ENCODE measurements at regions not wholly inside any gene's neighbourhood (a gene's known extent, or its start where the extent isn't known, plus 50 kb on each side); places are given as distances from the start of the nearest gene placed in this dataset.
"Not testable (repeated sequence)": the region's sequence is repeated elsewhere in the genome, so short reads cannot be mapped to it uniquely, and the experiment has no call there.

DNA sequence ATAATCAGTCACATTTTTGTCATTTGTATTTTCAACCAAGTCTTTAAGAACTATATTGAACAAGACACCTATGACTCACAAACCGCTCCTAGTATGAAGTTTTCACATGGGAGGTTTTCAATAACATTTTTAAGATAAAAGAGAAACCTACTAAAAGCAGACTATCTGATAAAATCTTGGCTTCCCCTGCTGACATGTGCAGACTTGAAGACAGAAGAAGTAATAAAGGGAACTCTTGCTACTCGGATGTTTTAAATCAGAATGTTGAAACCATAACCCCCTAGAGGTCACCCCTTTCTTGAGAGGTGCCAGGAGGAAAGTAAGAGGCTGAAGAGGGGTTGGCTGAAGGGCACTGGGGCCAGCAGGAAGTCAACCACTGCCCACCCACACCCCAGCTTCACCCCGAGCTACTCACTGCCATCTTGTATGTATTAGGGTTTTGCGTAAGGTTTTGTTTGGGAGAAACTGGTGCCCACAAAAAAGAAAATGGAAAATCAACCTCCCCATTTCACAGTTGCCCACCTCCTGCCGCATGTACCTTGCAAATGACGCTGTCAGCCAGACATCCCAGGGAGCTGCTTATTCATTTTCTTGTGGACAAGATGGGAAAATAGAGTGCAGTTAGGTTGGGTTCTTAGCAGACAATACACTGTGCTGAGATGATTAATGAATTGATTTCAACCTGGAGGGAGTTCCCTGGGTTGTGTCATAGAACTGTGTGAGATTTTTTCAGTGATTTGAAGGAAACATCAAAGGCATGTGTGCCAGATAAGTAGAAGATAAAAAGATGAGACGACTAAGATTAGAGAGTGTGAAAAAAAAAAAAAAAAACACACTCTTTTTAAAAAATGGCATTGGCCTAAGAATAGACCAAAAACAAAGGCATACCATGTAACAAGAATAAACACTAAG is 83.2 kb upstream of the TAB2 start:
- DNase-seq (ENCODE audit: low read depth in 2 of 3, low spot score in 2 of 3) = peak in 2 of 3 experiments; percentile 26 to 28

DNA sequence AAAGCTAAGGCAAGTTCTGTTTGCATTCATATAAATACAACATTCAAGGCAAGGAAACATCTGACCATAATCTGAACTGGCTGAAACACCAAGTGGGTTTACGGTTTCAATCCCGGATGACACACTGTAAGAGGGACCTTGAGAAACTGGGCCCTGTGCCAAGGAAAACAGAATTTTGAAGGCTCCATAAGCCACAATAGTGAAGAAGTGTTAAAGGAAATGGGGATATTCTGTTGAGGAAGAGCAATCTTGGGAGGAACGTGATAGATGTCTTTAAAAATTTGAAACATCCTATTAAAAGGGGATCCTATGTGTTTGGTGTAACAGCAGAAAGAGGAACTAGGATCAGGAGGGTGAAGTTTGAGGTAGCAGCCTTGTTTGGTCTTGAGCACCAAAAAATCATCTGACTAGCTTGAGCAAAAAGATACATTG is 82.4 kb upstream of the TAB2 start:
- no peak for DNase-seq (ENCODE audit: low read depth in 2 of 3, low spot score in 2 of 3)

DNA sequence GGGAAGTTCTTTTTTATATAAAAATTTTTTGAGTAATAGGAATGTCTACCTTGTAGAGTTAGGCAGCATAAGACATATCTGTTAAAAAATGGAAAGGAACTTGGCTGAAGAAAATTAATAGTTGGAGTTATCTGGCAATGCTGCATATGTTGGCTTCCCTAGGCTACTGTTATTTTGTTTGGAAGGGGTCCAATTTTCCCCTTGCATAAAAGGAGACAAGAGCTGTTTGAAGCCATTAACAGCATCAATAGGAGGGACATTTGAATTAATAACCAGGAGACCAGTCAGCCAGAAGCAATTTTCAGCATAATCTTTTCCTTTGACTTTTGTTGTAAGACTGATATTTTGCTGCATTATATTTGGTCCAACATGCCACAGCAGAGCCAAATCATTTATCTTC is 80.9 kb upstream of the TAB2 start:
- DNase-seq (ENCODE audit: low read depth in 2 of 3, low spot score in 2 of 3) = no peak

GRCh38 chr6:149237464-149237863 is 80.0 kb upstream of the TAB2 start:
- DNase-seq (ENCODE audit: low read depth in 2 of 3, low spot score in 2 of 3) = no peak

- DNase-seq (ENCODE audit: low read depth in 2 of 3, low spot score in 2 of 3) = no peak
These were observed 77.8 kb upstream of the TAB2 start for GRCh38 chr6:149239573-149240209.

DNA sequence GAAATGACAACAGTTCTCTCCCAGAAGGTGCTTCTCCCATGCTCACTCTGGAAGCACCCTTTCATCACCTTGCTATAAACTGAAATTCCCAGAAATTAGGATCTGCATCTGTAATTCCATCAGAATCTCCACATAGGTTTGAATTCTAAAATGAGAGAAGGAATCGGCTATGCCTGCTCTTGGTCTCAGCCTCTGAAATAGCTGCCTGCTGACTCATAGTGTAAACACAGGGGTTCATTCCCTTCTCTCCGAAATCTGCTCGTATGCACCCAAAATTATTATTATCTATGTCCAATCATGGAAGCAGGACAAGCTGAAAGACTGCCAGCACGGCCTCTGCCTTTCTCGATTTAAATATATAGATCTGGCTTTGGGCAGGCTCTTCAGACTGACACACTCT is 74.6 kb upstream of the TAB2 start:
- no peak for DNase-seq (ENCODE audit: low read depth in 2 of 3, low spot score in 2 of 3)

DNA sequence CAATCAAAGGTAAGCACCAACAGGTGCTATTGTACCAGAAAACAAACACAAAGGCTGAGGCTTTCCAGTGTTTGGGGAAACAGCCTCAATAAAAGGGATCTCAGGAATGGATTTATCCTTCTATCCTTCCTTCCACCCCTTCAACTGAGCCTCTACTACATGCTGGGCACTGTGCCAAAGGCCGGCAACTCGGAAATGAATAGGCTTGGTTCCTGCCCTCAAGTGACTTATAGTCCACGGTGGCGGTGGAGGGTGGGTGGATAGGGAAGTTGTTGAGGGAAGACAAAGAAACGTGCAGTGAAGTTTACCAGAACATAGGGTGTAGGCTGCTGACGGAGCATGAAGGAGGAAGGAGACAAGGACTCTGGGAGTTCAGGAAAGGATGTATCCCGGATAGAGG is 73.4 kb upstream of the TAB2 start:
- DNase-seq (ENCODE audit: low read depth in 2 of 3, low spot score in 2 of 3) = no peak

- DNase-seq (ENCODE audit: low read depth in 2 of 3, low spot score in 2 of 3) = no peak
These were observed 70.7 kb upstream of the TAB2 start for GRCh38 chr6:149246691-149247384.

DNA sequence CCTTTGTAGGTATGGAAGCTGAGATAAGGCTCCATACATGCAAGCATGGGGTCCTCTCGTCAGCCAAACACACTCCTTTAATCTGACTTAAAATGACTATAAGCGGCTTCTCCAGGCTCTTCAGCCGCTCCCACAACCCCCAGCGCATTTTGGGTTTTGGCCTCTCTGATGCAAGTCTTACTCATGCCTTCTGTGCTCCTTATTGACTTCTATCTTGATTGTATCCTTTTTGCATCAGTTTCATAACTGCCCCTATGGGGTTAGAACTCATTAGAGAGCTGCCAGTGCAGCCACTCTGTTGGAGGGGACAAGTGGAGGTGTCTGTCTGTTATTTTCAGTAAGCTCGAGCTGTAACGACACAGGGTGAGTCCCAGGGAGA is 70.1 kb upstream of the TAB2 start:
- no peak for DNase-seq (ENCODE audit: low read depth in 2 of 3, low spot score in 2 of 3)

DNA sequence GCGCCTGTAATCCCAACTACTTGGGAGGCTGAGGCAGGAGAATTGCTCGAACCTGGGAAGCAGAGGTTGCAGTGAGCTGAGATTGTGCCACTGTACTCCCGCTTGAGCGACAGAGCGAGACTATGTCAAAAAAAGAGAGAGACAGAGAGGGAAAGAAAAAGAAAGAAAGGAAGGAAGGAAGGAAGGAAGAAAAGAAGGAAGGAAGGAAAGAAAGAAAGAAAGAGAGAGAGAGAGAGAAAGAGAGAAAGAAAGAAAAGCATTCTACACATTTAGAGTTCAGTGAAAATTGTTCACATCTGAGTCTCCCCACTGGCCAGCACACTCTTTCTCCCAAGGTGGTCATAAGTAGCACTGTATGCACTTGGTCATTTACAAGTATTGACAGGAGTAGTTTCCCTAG is 69.2 kb upstream of the TAB2 start:
- not testable (repeated sequence) for DNase-seq (ENCODE audit: low read depth in 2 of 3, low spot score in 2 of 3)

GRCh38 chr6:149248693-149249369 is 68.7 kb upstream of the TAB2 start:
- no peak for DNase-seq (ENCODE audit: low read depth in 2 of 3, low spot score in 2 of 3)

DNA sequence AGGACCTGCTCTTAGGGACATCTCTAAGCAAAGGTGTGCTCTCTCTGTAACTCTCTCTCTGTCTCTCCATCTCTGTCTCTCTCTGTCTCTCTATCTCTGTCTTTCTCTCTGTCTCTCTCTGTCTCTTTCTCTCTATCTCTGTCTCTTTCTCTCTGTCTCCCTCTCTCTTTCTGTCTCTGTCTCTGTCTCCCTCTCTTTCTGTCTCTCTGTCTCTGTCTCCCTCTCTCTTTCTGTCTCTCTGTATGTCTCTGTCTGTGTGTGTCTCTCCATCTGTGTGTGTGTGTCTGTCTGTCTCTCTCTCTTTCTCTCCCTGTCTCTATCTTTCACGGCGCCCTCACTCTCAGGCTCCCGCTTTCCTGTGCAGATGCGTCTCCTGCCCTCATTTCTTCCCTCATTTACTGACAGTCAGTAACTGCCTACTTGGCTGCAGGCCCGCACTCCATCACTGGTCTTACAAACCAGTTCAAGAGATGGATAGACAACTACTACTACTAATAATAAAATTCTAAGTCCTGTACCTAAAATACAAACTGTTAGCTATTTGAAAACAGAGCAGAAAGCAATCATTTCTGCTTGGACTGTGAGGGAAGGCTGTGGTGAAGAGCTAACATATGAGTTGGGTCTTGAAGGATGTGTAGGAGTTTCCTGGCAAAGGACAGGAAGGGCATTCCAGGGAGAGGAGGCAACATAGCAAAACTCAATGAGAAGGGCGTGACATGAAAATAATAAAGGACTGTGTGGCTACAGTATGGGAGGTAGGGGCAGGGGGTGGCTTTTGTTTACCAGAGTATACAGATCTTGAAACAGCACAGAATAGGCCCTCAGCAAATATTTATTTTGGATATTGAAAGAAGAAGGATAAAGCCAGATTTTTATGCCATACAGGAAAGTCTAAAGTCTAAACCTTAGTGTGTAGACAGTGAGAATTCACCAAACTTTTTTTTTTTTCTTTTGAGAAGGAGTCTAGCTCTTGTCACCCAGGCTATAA is 67.8 kb upstream of the TAB2 start:
- DNase-seq (ENCODE audit: low read depth in 2 of 3, low spot score in 2 of 3) = no peak

- no peak for DNase-seq (ENCODE audit: low read depth in 2 of 3, low spot score in 2 of 3)
These were observed 66.6 kb upstream of the TAB2 start for GRCh38 chr6:149250951-149251350.

- DNase-seq (ENCODE audit: low read depth in 2 of 3, low spot score in 2 of 3) = no peak
These were observed 64.9 kb upstream of the TAB2 start for GRCh38 chr6:149252622-149253021.

GRCh38 chr6:149254253-149254652 is 63.3 kb upstream of the TAB2 start:
- DNase-seq (ENCODE audit: low read depth in 2 of 3, low spot score in 2 of 3) = no peak

DNA sequence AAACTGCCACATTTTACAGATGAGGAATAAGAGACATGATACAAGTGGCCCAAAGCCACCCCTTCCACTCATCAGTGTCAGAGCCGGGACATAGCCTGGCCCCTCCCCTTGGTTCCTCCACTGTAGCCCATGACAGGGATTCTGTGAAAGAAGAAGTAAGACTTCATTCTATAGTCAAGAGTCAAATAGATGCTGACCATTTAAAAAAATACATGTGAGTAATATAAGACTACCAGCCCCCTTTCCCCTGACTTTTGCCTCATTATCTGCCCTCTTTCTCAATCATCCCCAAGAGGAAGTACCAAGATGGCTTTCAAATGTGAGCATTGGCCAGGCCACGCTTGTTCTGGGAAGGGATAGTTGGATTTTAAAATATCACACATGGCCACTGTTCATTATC is 57.8 kb upstream of the TAB2 start:
- DNase-seq (ENCODE audit: low read depth in 2 of 3, low spot score in 2 of 3) = no peak

DNA sequence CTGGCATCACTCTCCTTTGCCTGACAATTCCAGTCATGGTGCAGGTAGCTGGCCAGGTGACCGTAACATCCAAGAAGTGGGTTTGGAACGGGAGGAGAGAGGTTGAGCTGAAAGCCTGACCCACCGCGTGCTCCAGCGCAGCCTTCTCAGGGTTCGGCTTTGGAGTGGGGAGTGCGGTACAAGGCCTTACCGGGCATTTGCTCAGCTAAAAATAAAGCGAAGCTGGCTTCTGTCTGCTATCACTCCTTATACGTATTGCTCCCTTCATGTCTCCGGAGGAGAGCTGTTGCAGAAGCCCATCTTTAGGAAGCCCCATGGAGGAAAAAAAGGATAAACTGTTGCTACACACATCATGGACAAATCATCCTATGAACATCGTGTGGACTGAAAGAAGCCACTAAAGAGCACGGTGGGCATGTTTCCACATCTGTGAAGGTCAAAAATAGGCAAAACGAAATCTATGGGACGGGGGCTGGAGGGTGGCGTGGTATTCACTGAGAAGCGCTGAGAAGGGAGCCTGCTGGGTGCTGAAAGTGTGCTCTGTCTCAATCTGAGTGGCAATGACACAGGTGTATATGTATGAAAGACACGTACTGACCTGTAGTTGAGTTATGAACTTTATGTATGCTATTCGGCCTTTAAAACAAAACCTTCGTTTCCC is 57.2 kb upstream of the TAB2 start:
- DNase-seq (ENCODE audit: low read depth in 2 of 3, low spot score in 2 of 3) = no peak

GRCh38 chr6:149261364-149262040 is 56.0 kb upstream of the TAB2 start:
- no peak for DNase-seq (ENCODE audit: low read depth in 2 of 3, low spot score in 2 of 3)

DNA sequence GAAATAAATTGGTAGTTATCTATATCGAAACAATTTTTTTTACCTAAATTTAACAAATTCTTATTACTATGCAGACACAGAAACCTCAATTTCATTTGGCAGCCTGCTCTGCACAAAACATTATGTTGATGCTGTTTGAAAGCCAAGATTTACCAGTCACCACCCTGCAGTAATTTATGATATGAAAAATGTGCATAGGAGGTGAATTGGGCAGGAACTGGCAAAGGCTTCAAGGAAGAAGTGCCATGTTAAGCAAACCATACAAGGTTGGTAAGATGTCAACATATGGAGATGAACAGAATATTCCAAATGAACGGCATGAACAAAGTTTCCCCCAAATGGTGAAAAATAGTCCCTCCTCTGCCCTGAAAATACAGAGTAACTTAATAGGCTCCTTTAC is 54.2 kb upstream of the TAB2 start:
- DNase-seq (ENCODE audit: low read depth in 2 of 3, low spot score in 2 of 3) = no peak

Data from activated CD8-positive, alpha-beta memory T cell treated with anti-CD3 and anti-CD28 coated beads for 48 hours (primary cell).